Pancreas (tissue), 10 donors: ENCODE measurements at regions not wholly inside any gene's neighbourhood (a gene's known extent, or its start where the extent isn't known, plus 50 kb on each side); places are given as distances from the start of the nearest gene placed in this dataset.

Source experiments
- ATAC-seq, 4 donors: fragments of 200-7000 bp; cut with Tn5 transposase; one replicate each; pipeline versions ENCODE4 v1.8.0 to v1.9.1; 2020; ENCODE audit warnings: mild to moderate bottlenecking in 4 of 4, moderate library complexity in 4 of 4
- DNase-seq, 6 donors: peaks; one replicate each; pipeline ENCODE4 v3.0.0-alpha.2; 2020
- FAIRE-seq: peaks from 2 replicates; lab custom pipeline; 2012; peaks lifted over from hg19 to GRCh38; lab: Jason Lieb, UNC
- H3K27ac ChIP-seq, 4 donors: fragments of 200-600 bp; sonication (generic); 1 replicate in 3 of 4; 2 replicates in 1 of 4; pipeline versions ENCODE4 v1.5.0 to v1.8.0; 2020
- H3K27me3 ChIP-seq, 4 donors: fragments of 200-600 bp; one replicate each; pipeline ENCODE4 v1.8.0; 2021
- H3K36me3 ChIP-seq, 3 donors: fragments of 200-600 bp; sonication (generic) in 1 of 3; one replicate each; pipeline versions ENCODE4 v1.5.0 to v1.8.0; 2020 to 2021
- H3K4me1 ChIP-seq, 3 donors: fragments of 200-600 bp; one replicate each; pipeline ENCODE4 v1.8.0; 2021
- H3K4me3 ChIP-seq, 4 donors: fragments of 200-600 bp; sonication (generic) in 2 of 4; one replicate each; pipeline versions ENCODE4 v1.5.0 to v1.8.0; 2020 to 2021
- H3K9me3 ChIP-seq, 4 donors: fragments of 200-600 bp; one replicate each; pipeline ENCODE4 v1.8.0; 2021
- WGBS, 2 donors: extraction: QIAGEN DNeasy Blood & Tissue Kit; methylation state at CpG; one replicate each; pipeline ENCODE4 v1.1.7; 2013; 5-methylcytosine and 5-hydroxymethylcytosine counted together
- intact Hi-C, 3 donors: fragments of 100-400 bp; cut with DNase I; formaldehyde crosslinking; loops; one replicate each; pipeline versions ENCODE4 v1.11.1 to v1.14.2; 2022
- TF ChIP-seq, protein P1 (sequence below), 4 donors: fragments of 200-600 bp; sonication (generic) in 3 of 4; IDR thresholded peaks; one replicate each; pipeline versions ENCODE4 v1.5.0 to v1.8.0; 2021; ENCODE audit warnings: antibody characterized with exemption in 4 of 4
- donor health status: healthy with polysubstance abuse.
- donor health status: DM: no; HTN: no; CAD: no; lungs with moderate emphysema.
- donor health status: DM: no; HTN: no; CAD: no.
- donor health status: control.
- donor health status: control.
- donor health status: Bipolar disorder and iron deficiency.
- donor health status: DM: yes; HTN: yes; CAD: no.
- donor health status: DM: no; HTN: no; CAD: no.
- donor health status: DM: no; HTN: no; CAD: no.
- donor health status: DM: yes; HTN: yes; CAD: no.

DNA sequence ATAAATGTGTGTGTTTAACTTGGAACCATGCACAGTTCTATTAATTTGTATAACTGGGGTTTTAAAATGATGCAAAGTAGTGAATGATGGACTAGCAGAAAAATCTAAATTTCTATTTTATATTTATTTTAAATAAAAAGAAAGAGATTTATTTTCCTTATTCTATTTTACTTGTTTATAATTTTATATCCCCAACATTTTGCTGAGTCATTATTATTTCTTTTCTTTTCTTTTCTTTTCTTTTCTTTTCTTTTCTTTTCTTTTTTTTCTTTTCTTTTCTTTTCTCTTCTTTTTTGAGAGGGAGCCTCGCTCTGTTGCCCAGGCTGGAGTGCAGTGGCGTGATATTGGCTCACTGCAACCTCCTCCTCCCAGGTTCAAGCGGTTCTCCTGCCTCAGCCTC, 395.0 kb upstream of the NCAM2 start:
- Histone ChIP-seq H3K27me3 (no peaks in the 10 kb centered on the region), H3K36me3 (no peaks in the 10 kb centered on the region), H3K4me3 (no peak overlapping the region), H3K4me1 (no peaks in the 10 kb centered on the region), H3K9me3 (no peaks in the 10 kb centered on the region), H3K27ac (no peak overlapping the region)
- DNase-seq (no peak), FAIRE-seq (peak; percentile 26), ATAC-seq (no peak)
- TF ChIP-seq, protein P1, sequence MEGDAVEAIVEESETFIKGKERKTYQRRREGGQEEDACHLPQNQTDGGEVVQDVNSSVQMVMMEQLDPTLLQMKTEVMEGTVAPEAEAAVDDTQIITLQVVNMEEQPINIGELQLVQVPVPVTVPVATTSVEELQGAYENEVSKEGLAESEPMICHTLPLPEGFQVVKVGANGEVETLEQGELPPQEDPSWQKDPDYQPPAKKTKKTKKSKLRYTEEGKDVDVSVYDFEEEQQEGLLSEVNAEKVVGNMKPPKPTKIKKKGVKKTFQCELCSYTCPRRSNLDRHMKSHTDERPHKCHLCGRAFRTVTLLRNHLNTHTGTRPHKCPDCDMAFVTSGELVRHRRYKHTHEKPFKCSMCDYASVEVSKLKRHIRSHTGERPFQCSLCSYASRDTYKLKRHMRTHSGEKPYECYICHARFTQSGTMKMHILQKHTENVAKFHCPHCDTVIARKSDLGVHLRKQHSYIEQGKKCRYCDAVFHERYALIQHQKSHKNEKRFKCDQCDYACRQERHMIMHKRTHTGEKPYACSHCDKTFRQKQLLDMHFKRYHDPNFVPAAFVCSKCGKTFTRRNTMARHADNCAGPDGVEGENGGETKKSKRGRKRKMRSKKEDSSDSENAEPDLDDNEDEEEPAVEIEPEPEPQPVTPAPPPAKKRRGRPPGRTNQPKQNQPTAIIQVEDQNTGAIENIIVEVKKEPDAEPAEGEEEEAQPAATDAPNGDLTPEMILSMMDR (IDR thresholded peaks at IDR 0.05), result no peak
- intact Hi-C loops, result no loop called here
- 64 to 74% methylated on average over 2 to 3 of the region's 3 CpGs for WGBS, 2 donors

DNA sequence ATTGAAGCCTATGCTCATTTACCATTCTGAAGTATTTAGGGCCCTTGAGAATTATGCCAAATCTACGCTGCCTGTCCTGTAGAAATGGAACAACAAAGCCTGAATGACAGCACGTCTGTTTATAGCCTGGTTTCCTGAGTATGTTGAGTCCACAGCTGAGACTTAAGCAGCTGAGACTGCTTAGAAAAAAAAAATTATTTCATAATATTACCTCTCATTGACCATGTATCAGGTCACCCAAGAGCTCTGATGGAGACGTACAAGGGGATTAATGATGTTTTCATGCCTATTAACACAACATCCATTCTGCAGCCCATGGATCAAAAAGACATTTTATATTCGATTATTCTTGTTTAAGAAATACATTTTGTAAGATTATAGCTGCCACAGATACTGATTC, 387.2 kb upstream of the NCAM2 start:
- FAIRE-seq, result no peak
- WGBS, 2 donors, result 49 to 66% methylated on average over 4 of the region's 4 CpGs
- Histone ChIP-seq H3K27ac (no peak overlapping the region), H3K36me3 (no peaks in the 10 kb centered on the region), H3K27me3 (no peaks in the 10 kb centered on the region), H3K4me1 (no peaks in the 10 kb centered on the region), H3K9me3 (no peaks in the 10 kb centered on the region), H3K4me3 (no peak overlapping the region)
- intact Hi-C loops, result no loop called here
- no peak for ATAC-seq
- DNase-seq, result no peak
- TF ChIP-seq, protein P1 (IDR thresholded peaks at IDR 0.05), result no peak

DNA sequence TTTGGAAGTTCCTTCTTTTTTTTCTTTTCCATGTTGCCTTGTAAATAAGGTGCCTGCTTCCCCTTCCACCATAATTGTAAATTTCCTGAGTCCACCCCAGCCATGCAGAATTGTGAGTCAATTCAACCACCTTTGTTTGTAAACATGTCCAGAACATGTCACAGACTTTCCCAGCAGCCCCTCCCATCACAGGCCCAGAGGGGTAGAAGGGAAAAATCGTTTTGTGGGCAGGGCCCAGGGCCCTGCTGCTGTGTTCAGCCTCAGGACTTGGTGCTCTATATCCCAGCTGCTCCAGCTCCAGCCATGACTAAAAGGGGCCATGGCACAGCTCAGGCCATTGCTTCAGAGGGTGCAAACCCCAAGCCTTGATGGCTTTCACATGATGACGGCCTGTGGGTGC, 384.6 kb upstream of the NCAM2 start:
- no peaks in the 10 kb centered on the region for H3K4me1 ChIP-seq
- no peaks in the 10 kb centered on the region for H3K36me3 ChIP-seq
- intact Hi-C loops, result no loop called here
- H3K27me3 ChIP-seq, result no peaks in the 10 kb centered on the region
- FAIRE-seq (no peak), ATAC-seq (no peak), DNase-seq (no peak)
- TF ChIP-seq, protein P1 (IDR thresholded peaks at IDR 0.05), result no peak
- WGBS, 2 donors, result 38 to 40% methylated on average over 2 of the region's 2 CpGs
- H3K27ac ChIP-seq, result no peak overlapping the region
- H3K4me3 ChIP-seq, result no peak overlapping the region
- H3K9me3 ChIP-seq, result no peaks in the 10 kb centered on the region

DNA sequence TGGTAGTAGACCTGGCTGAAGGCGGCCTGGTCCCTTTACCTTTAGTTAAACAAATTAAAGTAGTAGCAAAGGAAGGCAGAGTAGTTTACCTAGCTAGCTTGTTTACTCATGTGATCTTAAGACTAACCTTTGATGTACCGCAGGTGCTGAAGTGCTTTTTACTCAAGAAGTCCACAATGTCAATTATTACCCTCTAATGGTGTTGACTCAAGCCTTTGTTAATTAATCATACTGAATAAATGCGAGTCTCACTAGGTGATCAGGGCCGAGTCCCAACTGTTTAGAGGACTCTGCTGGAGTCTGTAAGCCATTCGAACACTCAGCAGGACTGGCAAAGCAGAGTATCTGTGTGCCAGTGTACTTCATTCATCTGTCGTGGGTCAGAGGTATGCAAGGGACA, 381.1 kb upstream of the NCAM2 start:
- 10 to 11% methylated on average over 6 of the region's 6 CpGs for WGBS, 2 donors
- Histone ChIP-seq H3K9me3 (no peaks in the 10 kb centered on the region), H3K27ac (no peak overlapping the region), H3K36me3 (no peaks in the 10 kb centered on the region), H3K27me3 (no peaks in the 10 kb centered on the region), H3K4me1 (no peaks in the 10 kb centered on the region), H3K4me3 (no peak overlapping the region)
- intact Hi-C loops, result no loop called here
- no peak for ATAC-seq
- TF ChIP-seq, protein P1 (IDR thresholded peaks at IDR 0.05), result no peak
- FAIRE-seq, result no peak
- no peak for DNase-seq

DNA sequence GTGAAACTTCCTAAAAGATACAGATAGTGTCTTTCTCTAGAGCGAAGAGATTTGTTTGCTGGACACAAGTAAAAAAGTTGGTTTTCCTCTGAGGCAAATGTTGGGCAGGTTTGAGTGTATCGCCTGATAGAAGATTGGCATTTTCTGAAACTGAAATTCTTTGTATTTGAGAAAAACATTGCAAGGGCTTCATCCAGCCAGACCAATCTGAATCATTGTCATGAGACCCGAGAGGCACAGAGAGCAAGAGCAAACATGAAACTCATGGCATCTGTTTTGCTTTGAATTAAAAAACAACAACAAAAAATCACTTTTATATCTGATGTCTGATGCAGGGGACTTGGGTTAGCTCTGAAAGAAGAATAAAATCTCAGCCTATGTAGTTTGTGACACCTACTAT, 379.3 kb upstream of the NCAM2 start:
- 56 to 71% methylated on average over 3 of the region's 3 CpGs for WGBS, 2 donors
- ATAC-seq (no peak), DNase-seq (no peak), FAIRE-seq (no peak)
- no peaks in the 10 kb centered on the region for H3K36me3 ChIP-seq
- H3K9me3 ChIP-seq, result no peaks in the 10 kb centered on the region
- no peaks in the 10 kb centered on the region for H3K27me3 ChIP-seq
- H3K4me1 ChIP-seq, result no peaks in the 10 kb centered on the region
- no peak overlapping the region for H3K27ac ChIP-seq
- TF ChIP-seq, protein P1 (IDR thresholded peaks at IDR 0.05), result no peak
- intact Hi-C loops, result no loop called here
- H3K4me3 ChIP-seq, result no peak overlapping the region
